ENCODE measurements at regions not wholly inside any gene's neighbourhood (a gene's known extent, or its start where the extent isn't known, plus 50 kb on each side); places are given as distances from the start of the nearest gene placed in this dataset.

GRCh38 chr2:122033778-122034177 lies 278.3 kb downstream of the TSN start:
- TF ChIP-seq CTCF (IDR thresholded peaks at IDR 0.05; ENCODE audit: insufficient read depth, low read depth, low read length) (no peak), EZH2 (IDR thresholded peaks at IDR 0.05; ENCODE audit: insufficient read depth, low read length) (no peak)
